Fibroblast of lung (primary cell): ENCODE measurements at regions not wholly inside any gene's neighbourhood (a gene's known extent, or its start where the extent isn't known, plus 50 kb on each side); places are given as distances from the start of the nearest gene placed in this dataset.

Experiments used
- CTCF ChIP-seq, 2 donors: IDR thresholded peaks in 1 of 2; conservative IDR thresholded peaks in 1 of 2; 1 replicate in 1 of 2; 2 replicates in 1 of 2; pipeline ENCODE4 v1.5.1; 2011 to 2012; ENCODE audit warnings: low read length in 2 of 2, control low read depth in 1 of 2, inconsistent platforms in 1 of 2, low read depth in 1 of 2, mild to moderate bottlenecking in 1 of 2
- EZH2 ChIP-seq: IDR thresholded peaks from 2 replicates; pipeline ENCODE4 v1.5.1; 2012; ENCODE audit warnings: low read length, control low read depth, mild to moderate bottlenecking; ENCODE audit errors: missing control alignments

- TF ChIP-seq CTCF (conservative IDR thresholded peaks at IDR 0.05 in 1 of 2, IDR thresholded peaks at IDR 0.05 in 1 of 2; ENCODE audit: low read depth in 1 of 2, low read length in 2 of 2) (no peak), EZH2 (no peak)
Observed at GRCh38 chr3:10594915-10595314, 89.5 kb upstream of the ATP2B2 start.
